ENCODE measurements at regions not wholly inside any gene's neighbourhood (a gene's known extent, or its start where the extent isn't known, plus 50 kb on each side); places are given as distances from the start of the nearest gene placed in this dataset.

GRCh38 chr5:39544941-39545340, 120.2 kb upstream of the DAB2 start:
- Histone ChIP-seq H3K36me3 (no peaks in the 10 kb centered on the region), H3K9me3 (no peaks in the 10 kb centered on the region), H3K27me3 (no peaks in the 10 kb centered on the region), H3K4me1 (peaks cover 0 to 39% (median 7%) of the 10 kb centered on the region in 12 donors), H3K27ac (no peak overlapping the region), H3K4me3 (no peak overlapping the region)
- intact Hi-C loops (cut with DNase I) = loop anchor here in 8 of 10 donors (5.0 to 10.0 kb wide), 6 partner anchors 118 to 330 kb away; partner anchors contain the start of genes FYB1 (in 4 of the 8) and DAB2 (in 3 of the 8)
- 64 to 89% (median 80%) methylated on average over 3 of the region's 3 CpGs for WGBS, 4 donors
- no peak for ATAC-seq
- TF ChIP-seq POLR2A (IDR thresholded peaks at IDR 0.05) (no peak), CTCF (IDR thresholded peaks at IDR 0.05) (no peak)
- no peak for DNase-seq

GRCh38 chr5:39543335-39543734, 118.6 kb upstream of the DAB2 start:
- H3K27ac ChIP-seq = peak overlapping the region in 4 of 12 donors; percentile 1 to 85 (median 41)
- 55 to 64% (median 61%) methylated on average over 3 of the region's 3 CpGs for WGBS, 4 donors

GRCh38 chr5:39542511-39543285, 117.9 kb upstream of the DAB2 start:
- TF ChIP-seq CTCF (IDR thresholded peaks at IDR 0.05) (no peak), POLR2A (IDR thresholded peaks at IDR 0.05) (no peak)
- WGBS, 4 donors = 70 to 72% (median 70%) methylated on average over 3 of the region's 3 CpGs
- intact Hi-C loops (cut with DNase I) = loop anchor here in 4 of 10 donors (5.0 to 10.0 kb wide), 3 partner anchors 115 to 328 kb away; partner anchors contain the start of genes FYB1 (in 3 of the 4) and DAB2 (in 1 of the 4)
- Histone ChIP-seq H3K27me3 (no peaks in the 10 kb centered on the region), H3K36me3 (no peaks in the 10 kb centered on the region), H3K27ac (peak overlapping the region in 4 of 12 donors; percentile 1 to 85 (median 41)), H3K4me3 (peak overlapping the region in 1 of 12 donors; percentile 9), H3K4me1 (peaks cover 0 to 33% (median 3%) of the 10 kb centered on the region in 12 donors), H3K9me3 (no peaks in the 10 kb centered on the region)
- peak in 2 of 4 donors; percentile 28 to 62 for ATAC-seq
- DNase-seq = no peak

More at GRCh38 chr5:39543335-39543734, 118.6 kb upstream of the DAB2 start:
- TF ChIP-seq CTCF (IDR thresholded peaks at IDR 0.05) (no peak), POLR2A (IDR thresholded peaks at IDR 0.05) (no peak)
- DNase-seq (no peak), ATAC-seq (peak in 1 of 4 donors; percentile 16)
- Histone ChIP-seq H3K36me3 (no peaks in the 10 kb centered on the region), H3K9me3 (no peaks in the 10 kb centered on the region), H3K4me3 (peak overlapping the region in 1 of 12 donors; percentile 9), H3K27me3 (no peaks in the 10 kb centered on the region), H3K4me1 (peaks cover 0 to 39% (median 7%) of the 10 kb centered on the region in 12 donors)
- intact Hi-C loops (cut with DNase I) = loop anchor here in 4 of 10 donors (5.0 to 10.0 kb wide), 3 partner anchors 116 to 329 kb away; partner anchors contain the start of genes FYB1 (in 3 of the 4) and DAB2 (in 1 of the 4)

GRCh38 chr5:39541920-39542319, 117.1 kb upstream of the DAB2 start:
- Histone ChIP-seq H3K36me3 (no peaks in the 10 kb centered on the region), H3K9me3 (no peaks in the 10 kb centered on the region), H3K4me3 (no peak overlapping the region), H3K4me1 (peaks cover 0 to 26% (median 0%) of the 10 kb centered on the region in 12 donors), H3K27me3 (no peaks in the 10 kb centered on the region), H3K27ac (peak overlapping the region in 1 of 12 donors; percentile 85)
- 76 to 80% (median 77%) methylated on average over 5 of the region's 5 CpGs for WGBS, 4 donors
- intact Hi-C loops (cut with DNase I) = loop anchor here in 4 of 10 donors (5.0 to 10.0 kb wide), 3 partner anchors 115 to 327 kb away; partner anchors contain the start of genes FYB1 (in 3 of the 4) and DAB2 (in 1 of the 4)
- DNase-seq = no peak
- no peak for ATAC-seq
- TF ChIP-seq POLR2A (IDR thresholded peaks at IDR 0.05) (no peak), CTCF (IDR thresholded peaks at IDR 0.05) (no peak)

Data from heart left ventricle (tissue), 16 donors.